Prostate gland (tissue), 2 donors: ENCODE measurements at regions not wholly inside any gene's neighbourhood (a gene's known extent, or its start where the extent isn't known, plus 50 kb on each side); places are given as distances from the start of the nearest gene placed in this dataset.

Source experiments
- DNase-seq: peaks from one replicate; pipeline ENCODE4 v3.0.0-alpha.2; 2019; ENCODE audit warnings: low spot score
- H3K27ac ChIP-seq, 2 donors: fragments of 200-600 bp; sonication (generic); 2 replicates each; pipeline ENCODE4 v1.5.1; 2017 to 2019
- H3K27me3 ChIP-seq: fragments of 200-600 bp; sonication (generic); replicated peaks from 2 replicates; pipeline ENCODE4 v1.5.1; 2019; ENCODE audit not compliant: insufficient read depth
- H3K36me3 ChIP-seq, 2 donors: fragments of 200-600 bp; sonication (generic); 1 replicate in 1 of 2; 2 replicates in 1 of 2; pipeline versions ENCODE4 v1.5.1 to v1.8.1; 2017 to 2019
- H3K4me1 ChIP-seq: fragments of 200-600 bp; sonication (generic); replicated peaks from 2 replicates; pipeline ENCODE4 v1.5.1; 2019
- H3K4me3 ChIP-seq, 2 donors: fragments of 200-600 bp; sonication (generic); 2 replicates each; pipeline ENCODE4 v1.5.1; 2017 to 2019
- H3K9me3 ChIP-seq: fragments of 200-600 bp; sonication (generic); 2 replicates; pipeline ENCODE4 v1.5.1; 2017
- CTCF ChIP-seq, 4 experiments: fragments of 200-600 bp in 2 of 4; fragments of 450-650 bp in 2 of 4; sonication (generic) in 2 of 4; IDR thresholded peaks; 1 replicate in 3 of 4; 2 replicates in 1 of 4; pipeline ENCODE4 v1.5.1; 2016 to 2019; ENCODE audit warnings: antibody characterized with exemption in 4 of 4, mild to moderate bottlenecking in 2 of 4, moderate library complexity in 2 of 4
- POLR2A ChIP-seq: fragments of 450-650 bp; IDR thresholded peaks from one replicate; pipeline ENCODE4 v1.6.1; 2016; ENCODE audit warnings: antibody characterized with exemption, mild to moderate bottlenecking
- POLR2AphosphoS5 ChIP-seq: sonication (generic); formaldehyde crosslinking; IDR thresholded peaks from one replicate; pipeline ENCODE4 v1.6.1; 2017; ENCODE audit warnings: antibody characterized with exemption
- WGBS: methylation state at CpG from one replicate; pipeline ENCODE4 v1.1.5; 2018; 5-methylcytosine and 5-hydroxymethylcytosine counted together
- intact Hi-C: fragments of 100-400 bp; cut with DNase I; formaldehyde crosslinking; loops from one replicate; pipeline ENCODE4 v1.14.2; 2022

GRCh38 chr6:14360565-14360964 is 243.0 kb downstream of the CD83 start:
- no peaks in the 10 kb centered on the region for H3K27me3 ChIP-seq
- no peak for TF ChIP-seq POLR2AphosphoS5
- TF ChIP-seq CTCF (IDR thresholded peaks at IDR 0.05): no peak
- TF ChIP-seq POLR2A: no peak
- DNase-seq: no peak
- H3K9me3 ChIP-seq: no peaks in the 10 kb centered on the region
- no peak overlapping the region for H3K27ac ChIP-seq
- 90% methylated on average over 7 of the region's 7 CpGs for WGBS
- H3K36me3 ChIP-seq: no peaks in the 10 kb centered on the region
- intact Hi-C loops: no loop called here
- H3K4me1 ChIP-seq: no peaks in the 10 kb centered on the region
- H3K4me3 ChIP-seq: no peak overlapping the region

GRCh38 chr6:14361297-14361696 is 243.7 kb downstream of the CD83 start:
- no peaks in the 10 kb centered on the region for H3K4me1 ChIP-seq
- no peak overlapping the region for H3K4me3 ChIP-seq
- no peaks in the 10 kb centered on the region for H3K27me3 ChIP-seq
- no peak overlapping the region for H3K27ac ChIP-seq
- intact Hi-C loops: no loop called here
- no peaks in the 10 kb centered on the region for H3K36me3 ChIP-seq
- 69% methylated on average over 2 of the region's 2 CpGs for WGBS
- no peak for TF ChIP-seq CTCF (IDR thresholded peaks at IDR 0.05)
- TF ChIP-seq POLR2AphosphoS5: no peak
- no peak for TF ChIP-seq POLR2A
- DNase-seq: no peak
- H3K9me3 ChIP-seq: no peaks in the 10 kb centered on the region

- intact Hi-C loops: no loop called here
- Histone ChIP-seq H3K27ac (no peak overlapping the region), H3K27me3 (no peaks in the 10 kb centered on the region), H3K4me1 (no peaks in the 10 kb centered on the region), H3K9me3 (no peaks in the 10 kb centered on the region), H3K4me3 (no peak overlapping the region), H3K36me3 (no peaks in the 10 kb centered on the region)
- no peak for DNase-seq
- TF ChIP-seq CTCF (IDR thresholded peaks at IDR 0.05) (no peak), POLR2AphosphoS5 (no peak), POLR2A (no peak)
- 85% methylated on average over 5 of the region's 5 CpGs for WGBS
These were observed 244.5 kb downstream of the CD83 start for GRCh38 chr6:14361956-14362587.

GRCh38 chr6:14364370-14364769 is 246.8 kb downstream of the CD83 start:
- TF ChIP-seq POLR2AphosphoS5: no peak
- no peak for TF ChIP-seq CTCF (IDR thresholded peaks at IDR 0.05)
- WGBS: 88% methylated on average over 5 of the region's 5 CpGs
- intact Hi-C loops: no loop called here

GRCh38 chr6:14365393-14365792 is 247.8 kb downstream of the CD83 start:
- Histone ChIP-seq H3K4me3 (no peak overlapping the region), H3K27ac (no peak overlapping the region), H3K4me1 (no peaks in the 10 kb centered on the region), H3K27me3 (no peaks in the 10 kb centered on the region), H3K36me3 (no peaks in the 10 kb centered on the region), H3K9me3 (no peaks in the 10 kb centered on the region)
- intact Hi-C loops: no loop called here
- TF ChIP-seq POLR2A (no peak), POLR2AphosphoS5 (no peak), CTCF (IDR thresholded peaks at IDR 0.05) (no peak)
- WGBS: 97% methylated on average over 1 of the region's 1 CpG
- DNase-seq: no peak

More at GRCh38 chr6:14364370-14364769, 246.8 kb downstream of the CD83 start:
- no peaks in the 10 kb centered on the region for H3K9me3 ChIP-seq
- no peaks in the 10 kb centered on the region for H3K27me3 ChIP-seq
- no peak overlapping the region for H3K4me3 ChIP-seq
- H3K36me3 ChIP-seq: no peaks in the 10 kb centered on the region
- no peak overlapping the region for H3K27ac ChIP-seq
- no peaks in the 10 kb centered on the region for H3K4me1 ChIP-seq
- DNase-seq: no peak
